Ishikawa (cell line): ENCODE measurements at regions not wholly inside any gene's neighbourhood (a gene's known extent, or its start where the extent isn't known, plus 50 kb on each side); places are given as distances from the start of the nearest gene placed in this dataset.

Experiments
- EP300 ChIP-seq: IDR thresholded peaks from 2 replicates; pipeline ENCODE4 v1.6.1; 2012; ENCODE audit warnings: borderline replicate concordance
- TAF1 ChIP-seq: IDR thresholded peaks from 2 replicates; pipeline ENCODE4 v1.6.1; 2012; ENCODE audit warnings: low read depth, mild to moderate bottlenecking
- YY1 ChIP-seq: IDR thresholded peaks from 2 replicates; pipeline ENCODE4 v1.6.1; 2012; ENCODE audit warnings: low read depth
- TF ChIP-seq, protein P1 (sequence below): IDR thresholded peaks from 2 replicates; pipeline ENCODE4 v1.6.1; 2012
- TF ChIP-seq, protein P2 (sequence below): IDR thresholded peaks from 2 replicates; pipeline ENCODE4 v1.6.1; 2012

DNA sequence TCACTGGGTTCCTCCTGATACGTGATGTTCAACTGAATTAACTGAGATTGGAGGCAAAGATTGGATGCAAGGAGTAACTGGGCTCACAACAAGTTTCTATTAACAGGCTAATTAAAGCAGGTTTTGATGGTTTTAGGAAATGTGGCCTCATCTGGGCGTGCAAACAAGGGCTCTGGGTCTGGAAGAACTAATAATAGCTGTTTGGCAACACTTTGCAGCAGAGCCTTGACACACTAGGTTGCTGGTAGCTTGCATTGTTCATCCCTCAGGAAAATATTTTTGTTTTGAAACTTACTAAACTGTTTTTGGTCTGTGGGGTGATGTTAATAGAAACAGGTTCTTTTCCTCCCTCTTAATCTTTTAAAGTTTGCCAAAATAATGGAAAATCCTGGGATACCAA is 117.2 kb upstream of the CD93 start:
- TF ChIP-seq, protein P1, sequence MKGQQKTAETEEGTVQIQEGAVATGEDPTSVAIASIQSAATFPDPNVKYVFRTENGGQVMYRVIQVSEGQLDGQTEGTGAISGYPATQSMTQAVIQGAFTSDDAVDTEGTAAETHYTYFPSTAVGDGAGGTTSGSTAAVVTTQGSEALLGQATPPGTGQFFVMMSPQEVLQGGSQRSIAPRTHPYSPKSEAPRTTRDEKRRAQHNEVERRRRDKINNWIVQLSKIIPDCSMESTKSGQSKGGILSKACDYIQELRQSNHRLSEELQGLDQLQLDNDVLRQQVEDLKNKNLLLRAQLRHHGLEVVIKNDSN: no peak
- TF ChIP-seq YY1 (no peak), EP300 (no peak), TAF1 (no peak)
- TF ChIP-seq, protein P2, sequence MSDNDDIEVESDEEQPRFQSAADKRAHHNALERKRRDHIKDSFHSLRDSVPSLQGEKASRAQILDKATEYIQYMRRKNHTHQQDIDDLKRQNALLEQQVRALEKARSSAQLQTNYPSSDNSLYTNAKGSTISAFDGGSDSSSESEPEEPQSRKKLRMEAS: no peak
